ENCODE measurements at regions not wholly inside any gene's neighbourhood (a gene's known extent, or its start where the extent isn't known, plus 50 kb on each side); places are given as distances from the start of the nearest gene placed in this dataset.

- H3K79me2 ChIP-seq (ENCODE audit: insufficient read depth): no peaks in the 10 kb centered on the region
- ChIA-PET POLR2A (no interaction called here), CTCF (interaction anchor here (1.5 kb wide), 1 partner anchor 16 kb away, joined by 4 read pairs; no protein-coding TSS in a partner anchor)
- WGBS (ENCODE audit: low lambda C conversion rate): 25% methylated on average over 2 of the region's 2 CpGs
- H3K4me1 ChIP-seq (ENCODE audit: control insufficient read depth in 1 of 2, insufficient read depth in 2 of 2, low read depth in 1 of 2, low read length in 1 of 2): peaks cover 0 to 2% of the 10 kb centered on the region in 2 experiments; a peak in 2 of 4 replicates
- no peak for DNase-seq
- no peak overlapping the region for H2AFZ ChIP-seq (ENCODE audit: low read depth)
- no peaks in the 10 kb centered on the region for H3K9me2 ChIP-seq
- no peak overlapping the region for H3K27ac ChIP-seq (ENCODE audit: low read depth in 2 of 2, low read length in 1 of 2)
- no peaks in the 10 kb centered on the region for H3K36me3 ChIP-seq (replicated peaks in 1 of 2; ENCODE audit: control insufficient read depth in 1 of 2, insufficient read depth in 2 of 2, low read length in 1 of 2)
- no peaks in the 10 kb centered on the region for H4K20me1 ChIP-seq (ENCODE audit: insufficient read depth)
- no peaks in the 10 kb centered on the region for H3K9me3 ChIP-seq
- TF ChIP-seq RFX5 (IDR thresholded peaks at IDR 0.05; ENCODE audit: low read length) (no peak), FOSL2 (IDR thresholded peaks at IDR 0.05; ENCODE audit: borderline replicate concordance, low read depth) (no peak), USF2 (IDR thresholded peaks at IDR 0.05; ENCODE audit: borderline replicate concordance, low read depth, low read length) (no peak), PBX3 (IDR thresholded peaks at IDR 0.05) (no peak), FOXM1 (IDR thresholded peaks at IDR 0.05; ENCODE audit: low read depth) (no peak), TAF1 (IDR thresholded peaks at IDR 0.05; ENCODE audit: borderline replicate concordance, low read depth, low read length) (no peak)
- no peak overlapping the region for H3K4me3 ChIP-seq (ENCODE audit: low read depth in 2 of 2, low read length in 1 of 2)
- H3K4me2 ChIP-seq: no peak overlapping the region
- H3K27me3 ChIP-seq (ENCODE audit: insufficient read depth): no peaks in the 10 kb centered on the region
- no peaks in the 10 kb centered on the region for H3F3A ChIP-seq (replicated peaks; ENCODE audit: insufficient read depth)
- no peak overlapping the region for H3K9ac ChIP-seq
These were observed 246.7 kb downstream of the PCDH17 start for GRCh38 chr13:57878291-57878690.

GRCh38 chr13:57897225-57897624 lies 265.7 kb downstream of the PCDH17 start:
- Histone ChIP-seq H4K20me1 (ENCODE audit: insufficient read depth) (no peaks in the 10 kb centered on the region), H3K4me1 (ENCODE audit: control insufficient read depth in 1 of 2, insufficient read depth in 2 of 2, low read depth in 1 of 2, low read length in 1 of 2) (no peaks in the 10 kb centered on the region), H3K27ac (ENCODE audit: low read depth in 2 of 2, low read length in 1 of 2) (no peak overlapping the region), H2AFZ (ENCODE audit: low read depth) (no peak overlapping the region), H3K9ac (no peak overlapping the region), H3F3A (replicated peaks; ENCODE audit: insufficient read depth) (no peaks in the 10 kb centered on the region), H3K27me3 (ENCODE audit: insufficient read depth) (no peaks in the 10 kb centered on the region), H3K4me3 (ENCODE audit: low read depth in 2 of 2, low read length in 1 of 2) (no peak overlapping the region), H3K4me2 (no peak overlapping the region), H3K9me3 (no peaks in the 10 kb centered on the region), H3K79me2 (ENCODE audit: insufficient read depth) (no peaks in the 10 kb centered on the region), H3K9me2 (no peaks in the 10 kb centered on the region), H3K36me3 (replicated peaks in 1 of 2; ENCODE audit: control insufficient read depth in 1 of 2, insufficient read depth in 2 of 2, low read length in 1 of 2) (no peaks in the 10 kb centered on the region)
- ChIA-PET POLR2A (no interaction called here), CTCF (interaction anchor here (1.0 kb wide), 1 partner anchor 12 kb away, joined by 3 read pairs; no protein-coding TSS in a partner anchor)
- no peak for DNase-seq
- TF ChIP-seq TAF1 (IDR thresholded peaks at IDR 0.05; ENCODE audit: borderline replicate concordance, low read depth, low read length) (no peak), EP300 (IDR thresholded peaks at IDR 0.05; ENCODE audit: borderline replicate concordance in 1 of 2, low read depth in 1 of 2, low read length in 1 of 2) (no peak), FOSL2 (IDR thresholded peaks at IDR 0.05; ENCODE audit: borderline replicate concordance, low read depth) (no peak), USF1 (IDR thresholded peaks at IDR 0.05; ENCODE audit: borderline replicate concordance, low read depth) (no peak), RFX5 (IDR thresholded peaks at IDR 0.05; ENCODE audit: low read length) (no peak), ZBTB33 (IDR thresholded peaks at IDR 0.05; ENCODE audit: borderline replicate concordance, low read depth) (no peak), JUND (IDR thresholded peaks at IDR 0.05) (no peak), FOXJ3 (CRISPR knock-in tag; IDR thresholded peaks at IDR 0.05) (no peak), EZH2phosphoT487 (IDR thresholded peaks at IDR 0.05; ENCODE audit: borderline replicate concordance, low read depth) (no peak), YY1 (IDR thresholded peaks at IDR 0.05; ENCODE audit: low read depth) (no peak), RXRA (IDR thresholded peaks at IDR 0.05; ENCODE audit: borderline replicate concordance, low read depth) (no peak)
- TF ChIP-seq, protein P1, sequence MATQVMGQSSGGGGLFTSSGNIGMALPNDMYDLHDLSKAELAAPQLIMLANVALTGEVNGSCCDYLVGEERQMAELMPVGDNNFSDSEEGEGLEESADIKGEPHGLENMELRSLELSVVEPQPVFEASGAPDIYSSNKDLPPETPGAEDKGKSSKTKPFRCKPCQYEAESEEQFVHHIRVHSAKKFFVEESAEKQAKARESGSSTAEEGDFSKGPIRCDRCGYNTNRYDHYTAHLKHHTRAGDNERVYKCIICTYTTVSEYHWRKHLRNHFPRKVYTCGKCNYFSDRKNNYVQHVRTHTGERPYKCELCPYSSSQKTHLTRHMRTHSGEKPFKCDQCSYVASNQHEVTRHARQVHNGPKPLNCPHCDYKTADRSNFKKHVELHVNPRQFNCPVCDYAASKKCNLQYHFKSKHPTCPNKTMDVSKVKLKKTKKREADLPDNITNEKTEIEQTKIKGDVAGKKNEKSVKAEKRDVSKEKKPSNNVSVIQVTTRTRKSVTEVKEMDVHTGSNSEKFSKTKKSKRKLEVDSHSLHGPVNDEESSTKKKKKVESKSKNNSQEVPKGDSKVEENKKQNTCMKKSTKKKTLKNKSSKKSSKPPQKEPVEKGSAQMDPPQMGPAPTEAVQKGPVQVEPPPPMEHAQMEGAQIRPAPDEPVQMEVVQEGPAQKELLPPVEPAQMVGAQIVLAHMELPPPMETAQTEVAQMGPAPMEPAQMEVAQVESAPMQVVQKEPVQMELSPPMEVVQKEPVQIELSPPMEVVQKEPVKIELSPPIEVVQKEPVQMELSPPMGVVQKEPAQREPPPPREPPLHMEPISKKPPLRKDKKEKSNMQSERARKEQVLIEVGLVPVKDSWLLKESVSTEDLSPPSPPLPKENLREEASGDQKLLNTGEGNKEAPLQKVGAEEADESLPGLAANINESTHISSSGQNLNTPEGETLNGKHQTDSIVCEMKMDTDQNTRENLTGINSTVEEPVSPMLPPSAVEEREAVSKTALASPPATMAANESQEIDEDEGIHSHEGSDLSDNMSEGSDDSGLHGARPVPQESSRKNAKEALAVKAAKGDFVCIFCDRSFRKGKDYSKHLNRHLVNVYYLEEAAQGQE (IDR thresholded peaks at IDR 0.05; ENCODE audit: low read depth, low read length): no peak
- TF ChIP-seq, protein P2, sequence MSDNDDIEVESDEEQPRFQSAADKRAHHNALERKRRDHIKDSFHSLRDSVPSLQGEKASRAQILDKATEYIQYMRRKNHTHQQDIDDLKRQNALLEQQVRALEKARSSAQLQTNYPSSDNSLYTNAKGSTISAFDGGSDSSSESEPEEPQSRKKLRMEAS (IDR thresholded peaks at IDR 0.05; ENCODE audit: low read depth): no peak
- TF ChIP-seq, protein P3, sequence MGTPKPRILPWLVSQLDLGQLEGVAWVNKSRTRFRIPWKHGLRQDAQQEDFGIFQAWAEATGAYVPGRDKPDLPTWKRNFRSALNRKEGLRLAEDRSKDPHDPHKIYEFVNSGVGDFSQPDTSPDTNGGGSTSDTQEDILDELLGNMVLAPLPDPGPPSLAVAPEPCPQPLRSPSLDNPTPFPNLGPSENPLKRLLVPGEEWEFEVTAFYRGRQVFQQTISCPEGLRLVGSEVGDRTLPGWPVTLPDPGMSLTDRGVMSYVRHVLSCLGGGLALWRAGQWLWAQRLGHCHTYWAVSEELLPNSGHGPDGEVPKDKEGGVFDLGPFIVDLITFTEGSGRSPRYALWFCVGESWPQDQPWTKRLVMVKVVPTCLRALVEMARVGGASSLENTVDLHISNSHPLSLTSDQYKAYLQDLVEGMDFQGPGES (IDR thresholded peaks at IDR 0.05; ENCODE audit: low read depth, low read length): no peak
